A673 (cell line): ENCODE measurements at regions not wholly inside any gene's neighbourhood (a gene's known extent, or its start where the extent isn't known, plus 50 kb on each side); places are given as distances from the start of the nearest gene placed in this dataset.
"Not testable (repeated sequence)": the region's sequence is repeated elsewhere in the genome, so short reads cannot be mapped to it uniquely, and the experiment has no call there.

Source experiments
- BruUV-seq: library from RNA; stranded (reverse); fragments of 400-500 nt; replicated peaks from 2 replicates; lab custom pipeline; 2021; lab: Mats Ljungman, UMichigan
- CTCF ChIA-PET: fragments of 300-600 bp; sonication (Branson Sonifier 250); formaldehyde crosslinking; loops from one replicate; lab custom pipeline; 2022; ENCODE audit warnings: antibody characterized with exemption; lab: Charles Lee
- POLR2A ChIA-PET: fragments of 300-600 bp; sonication (Branson Sonifier 250); formaldehyde crosslinking; loops from one replicate; lab custom pipeline; 2022; ENCODE audit warnings: antibody characterized with exemption; ENCODE audit not compliant: low non-redundant PET; lab: Charles Lee
- DNase-seq: peaks from one replicate; pipeline ENCODE4 v3.0.0-alpha.2; 2015; ENCODE audit warnings: low spot score
- H3K27ac ChIP-seq: fragments of 200-600 bp; sonication (generic); 2 replicates; pipeline ENCODE4 v1.5.1; 2016; ENCODE audit warnings: mixed run types, low read depth, mild to moderate bottlenecking, mixed read lengths, antibody characterized with exemption, low read length; ENCODE audit not compliant: poor library complexity, severe bottlenecking
- H3K27me3 ChIP-seq: fragments of 200-600 bp; sonication (generic); replicated peaks from 2 replicates; pipeline ENCODE4 v1.6.1; 2017; ENCODE audit warnings: mixed run types, low read depth, mild to moderate bottlenecking, mixed read lengths, antibody characterized with exemption, low read length; ENCODE audit not compliant: insufficient read depth, poor library complexity
- H3K36me3 ChIP-seq: fragments of 200-600 bp; sonication (generic); 2 replicates; pipeline ENCODE4 v1.6.1; 2016; ENCODE audit warnings: mixed run types, mild to moderate bottlenecking, mixed read lengths, antibody characterized with exemption, low read length; ENCODE audit not compliant: insufficient read depth, poor library complexity, severe bottlenecking
- H3K4me1 ChIP-seq: fragments of 200-600 bp; sonication (generic); 2 replicates; pipeline ENCODE4 v1.6.1; 2017; ENCODE audit warnings: mixed run types, mild to moderate bottlenecking, mixed read lengths, antibody characterized with exemption, low read length; ENCODE audit not compliant: insufficient read depth, poor library complexity, severe bottlenecking
- H3K4me3 ChIP-seq: fragments of 200-600 bp; sonication (generic); 2 replicates; pipeline ENCODE4 v1.5.1; 2016; ENCODE audit warnings: low read depth, mixed run types, mild to moderate bottlenecking, mixed read lengths, low read length; ENCODE audit not compliant: poor library complexity, severe bottlenecking
- H3K9me3 ChIP-seq: fragments of 200-600 bp; sonication (generic); 2 replicates; pipeline ENCODE4 v1.6.1; 2016; ENCODE audit warnings: mixed run types, low read depth, mild to moderate bottlenecking, mixed read lengths, antibody characterized with exemption, low read length; ENCODE audit not compliant: poor library complexity, severe bottlenecking
- CTCF ChIP-seq: fragments of 300-800, 200-600 bp; sonication (generic); conservative IDR thresholded peaks from 2 replicates; pipeline ENCODE4 v1.5.1; 2017; ENCODE audit warnings: low read depth, mild to moderate bottlenecking, antibody characterized with exemption, low read length, moderate library complexity, mixed read lengths
- EZH2 ChIP-seq: fragments of 200-600 bp; sonication (generic); IDR thresholded peaks from 2 replicates; pipeline ENCODE4 v1.6.1; 2017; ENCODE audit warnings: borderline replicate concordance, low read depth, mild to moderate bottlenecking, mixed read lengths, antibody characterized with exemption, low read length; ENCODE audit not compliant: poor library complexity, severe bottlenecking
- intact Hi-C: fragments of 100-400 bp; cut with micrococcal nuclease; formaldehyde crosslinking; loops from one replicate; pipeline ENCODE4 v1.10.0; 2022; ENCODE audit not compliant: unreplicated experiment

GRCh38 chr7:1354661-1355567, 104.4 kb downstream of the MICALL2 start:
- H3K27ac ChIP-seq, result no peak overlapping the region
- TF ChIP-seq EZH2 (no peak), CTCF (no peak)
- no peaks in the 10 kb centered on the region for H3K4me1 ChIP-seq
- no peaks in the 10 kb centered on the region for H3K27me3 ChIP-seq
- ChIA-PET POLR2A (no interaction called here), CTCF (no interaction called here)
- H3K4me3 ChIP-seq, result no peak overlapping the region
- no peak for DNase-seq
- BruUV-seq, result no TSS peak
- H3K9me3 ChIP-seq, result no peaks in the 10 kb centered on the region
- intact Hi-C loops, result no loop called here
- no peaks in the 10 kb centered on the region for H3K36me3 ChIP-seq

- no peaks in the 10 kb centered on the region for H3K4me1 ChIP-seq
- POLR2A ChIA-PET, result no interaction called here
- BruUV-seq, result no TSS peak
Observed at GRCh38 chr7:1355568-1356340, 103.5 kb downstream of the MICALL2 start.

GRCh38 chr7:1356853-1357252, 102.4 kb downstream of the MICALL2 start:
- intact Hi-C loops, H3K27me3 ChIP-seq, H3K9me3 ChIP-seq, DNase-seq, CTCF ChIA-PET, H3K4me1 ChIP-seq, H3K27ac ChIP-seq, H3K36me3 ChIP-seq, POLR2A ChIA-PET, H3K4me3 ChIP-seq, BruUV-seq: not testable (repeated sequence)

More at GRCh38 chr7:1355568-1356340, 103.5 kb downstream of the MICALL2 start:
- no peak overlapping the region for H3K27ac ChIP-seq
- H3K27me3 ChIP-seq, result no peaks in the 10 kb centered on the region
- intact Hi-C loops, result no loop called here
- no peak for DNase-seq
- TF ChIP-seq EZH2 (no peak), CTCF (no peak)
- CTCF ChIA-PET, result no interaction called here
- H3K4me3 ChIP-seq, result no peak overlapping the region
- H3K9me3 ChIP-seq, result no peaks in the 10 kb centered on the region
- no peaks in the 10 kb centered on the region for H3K36me3 ChIP-seq

GRCh38 chr7:1357260-1357600, 102.0 kb downstream of the MICALL2 start:
- H3K36me3 ChIP-seq, POLR2A ChIA-PET, H3K4me1 ChIP-seq, H3K9me3 ChIP-seq, BruUV-seq, intact Hi-C loops, DNase-seq, H3K27me3 ChIP-seq, H3K4me3 ChIP-seq, H3K27ac ChIP-seq: not testable (repeated sequence)
- CTCF ChIA-PET, result interaction anchor here (0.6 kb wide), 1 partner anchor 20 kb away, joined by 5 read pairs; no protein-coding TSS in a partner anchor
